ENCODE measurements at regions not wholly inside any gene's neighbourhood (a gene's known extent, or its start where the extent isn't known, plus 50 kb on each side); places are given as distances from the start of the nearest gene placed in this dataset.

DNA sequence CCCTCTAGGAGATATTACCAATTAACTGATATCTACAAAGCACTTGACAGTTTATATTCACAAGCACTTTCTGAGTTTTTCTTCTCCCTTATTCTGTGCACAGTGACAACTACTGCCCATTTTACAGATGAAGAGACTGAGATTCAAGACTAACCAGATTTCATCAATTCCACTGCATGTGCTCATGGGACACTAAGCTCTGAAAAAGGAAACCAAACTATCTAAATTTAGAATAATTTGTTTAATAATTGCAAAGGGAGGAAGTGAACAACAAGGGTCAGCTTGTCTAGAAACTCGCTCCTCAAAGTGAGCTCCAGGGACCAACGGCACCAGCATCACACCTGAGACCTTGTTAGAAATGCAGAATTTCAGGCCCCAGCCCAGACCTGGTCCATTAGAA is 50.8 kb upstream of the MYLIP start:
- peaks cover 8% of the 10 kb centered on the region for H3K4me1 ChIP-seq (ENCODE audit: control insufficient read depth, low read length)
- no peaks in the 10 kb centered on the region for H3K36me3 ChIP-seq (ENCODE audit: control insufficient read depth, low read length)
- no peak for TF ChIP-seq EZH2phosphoT487 (IDR thresholded peaks at IDR 0.05; ENCODE audit: borderline replicate concordance, low read length)
- no peak overlapping the region for H3K27ac ChIP-seq (ENCODE audit: low read depth, low read length)
- H3K79me2 ChIP-seq (ENCODE audit: control insufficient read depth, low read length) = no peaks in the 10 kb centered on the region
- no peaks in the 10 kb centered on the region for H3F3A ChIP-seq (ENCODE audit: control insufficient read depth, insufficient read depth)
- no peak overlapping the region for H3K4me3 ChIP-seq (ENCODE audit: low read length)
- H3K4me2 ChIP-seq (ENCODE audit: low read length) = no peak overlapping the region
- H4K20me1 ChIP-seq (ENCODE audit: control insufficient read depth, insufficient read depth, low read depth, low read length) = no peaks in the 10 kb centered on the region
- H3K27me3 ChIP-seq (ENCODE audit: control insufficient read depth, low read length) = peaks cover 26% of the 10 kb centered on the region
- H3K9me3 ChIP-seq (ENCODE audit: control insufficient read depth, insufficient read depth, low read length) = no peaks in the 10 kb centered on the region
- no peaks in the 10 kb centered on the region for H3K9me2 ChIP-seq (replicated peaks; ENCODE audit: control insufficient read depth, low read length)

DNA sequence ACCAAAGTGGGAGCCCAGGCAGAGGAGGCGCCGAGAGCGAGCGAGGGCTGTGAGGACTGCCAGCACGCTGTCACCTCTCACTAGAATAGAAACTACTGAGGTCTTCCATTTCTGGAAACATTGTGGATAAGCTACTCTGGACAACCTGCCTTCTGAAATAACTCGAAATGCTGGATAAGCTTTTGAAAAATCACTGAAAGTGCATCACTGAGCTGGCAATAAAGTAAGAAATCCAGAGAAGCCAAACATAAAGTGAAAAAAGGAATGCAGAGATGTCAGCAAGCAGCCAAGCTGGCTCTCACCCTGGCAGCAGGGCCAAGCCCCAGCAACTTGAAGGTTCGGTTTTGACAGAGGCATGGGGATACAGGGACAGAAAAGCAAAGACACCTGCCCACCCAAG is 59.2 kb upstream of the MYLIP start:
- no peaks in the 10 kb centered on the region for H3K79me2 ChIP-seq (ENCODE audit: control insufficient read depth, low read length)
- H3K9me3 ChIP-seq (ENCODE audit: control insufficient read depth, insufficient read depth, low read length) = no peaks in the 10 kb centered on the region
- H3K4me1 ChIP-seq (ENCODE audit: control insufficient read depth, low read length) = no peaks in the 10 kb centered on the region
- no peak overlapping the region for H3K4me2 ChIP-seq (ENCODE audit: low read length)
- H3K9me2 ChIP-seq (replicated peaks; ENCODE audit: control insufficient read depth, low read length) = no peaks in the 10 kb centered on the region
- H3F3A ChIP-seq (ENCODE audit: control insufficient read depth, insufficient read depth) = no peaks in the 10 kb centered on the region
- no peak overlapping the region for H3K4me3 ChIP-seq (ENCODE audit: low read length)
- no peak overlapping the region for H3K27ac ChIP-seq (ENCODE audit: low read depth, low read length)
- no peaks in the 10 kb centered on the region for H3K27me3 ChIP-seq (ENCODE audit: control insufficient read depth, low read length)
- TF ChIP-seq EZH2phosphoT487 (IDR thresholded peaks at IDR 0.05; ENCODE audit: borderline replicate concordance, low read length) = no peak
- TF ChIP-seq, protein P1, sequence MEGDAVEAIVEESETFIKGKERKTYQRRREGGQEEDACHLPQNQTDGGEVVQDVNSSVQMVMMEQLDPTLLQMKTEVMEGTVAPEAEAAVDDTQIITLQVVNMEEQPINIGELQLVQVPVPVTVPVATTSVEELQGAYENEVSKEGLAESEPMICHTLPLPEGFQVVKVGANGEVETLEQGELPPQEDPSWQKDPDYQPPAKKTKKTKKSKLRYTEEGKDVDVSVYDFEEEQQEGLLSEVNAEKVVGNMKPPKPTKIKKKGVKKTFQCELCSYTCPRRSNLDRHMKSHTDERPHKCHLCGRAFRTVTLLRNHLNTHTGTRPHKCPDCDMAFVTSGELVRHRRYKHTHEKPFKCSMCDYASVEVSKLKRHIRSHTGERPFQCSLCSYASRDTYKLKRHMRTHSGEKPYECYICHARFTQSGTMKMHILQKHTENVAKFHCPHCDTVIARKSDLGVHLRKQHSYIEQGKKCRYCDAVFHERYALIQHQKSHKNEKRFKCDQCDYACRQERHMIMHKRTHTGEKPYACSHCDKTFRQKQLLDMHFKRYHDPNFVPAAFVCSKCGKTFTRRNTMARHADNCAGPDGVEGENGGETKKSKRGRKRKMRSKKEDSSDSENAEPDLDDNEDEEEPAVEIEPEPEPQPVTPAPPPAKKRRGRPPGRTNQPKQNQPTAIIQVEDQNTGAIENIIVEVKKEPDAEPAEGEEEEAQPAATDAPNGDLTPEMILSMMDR (IDR thresholded peaks at IDR 0.05; ENCODE audit: low read depth, low read length, poor library complexity, severe bottlenecking) = no peak
- no peaks in the 10 kb centered on the region for H4K20me1 ChIP-seq (ENCODE audit: control insufficient read depth, insufficient read depth, low read depth, low read length)
- H3K36me3 ChIP-seq (ENCODE audit: control insufficient read depth, low read length) = no peaks in the 10 kb centered on the region

DNA sequence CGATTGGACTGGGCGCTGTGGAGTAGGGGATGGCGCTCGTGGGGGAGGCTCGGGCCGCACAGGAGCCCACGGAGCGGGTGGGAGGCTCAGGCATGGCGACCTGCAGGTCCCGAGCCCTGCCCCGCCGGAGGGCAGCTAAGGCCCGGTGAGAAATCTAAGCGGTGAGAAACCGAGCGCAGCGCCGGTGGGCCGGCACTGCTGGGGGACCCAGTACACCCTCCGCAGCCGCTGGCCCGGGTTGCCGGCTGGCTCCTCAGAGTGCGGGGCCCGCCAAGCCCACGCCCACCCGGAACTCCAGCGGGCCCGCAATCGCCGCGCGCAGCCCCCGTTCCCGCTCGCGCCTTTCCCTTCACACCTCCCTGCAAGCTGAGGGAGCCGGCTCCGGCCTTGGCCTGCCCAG is 59.7 kb upstream of the MYLIP start:
- no peak overlapping the region for H3K4me2 ChIP-seq (ENCODE audit: low read length)
- no peaks in the 10 kb centered on the region for H3K9me2 ChIP-seq (replicated peaks; ENCODE audit: control insufficient read depth, low read length)
- no peaks in the 10 kb centered on the region for H3K36me3 ChIP-seq (ENCODE audit: control insufficient read depth, low read length)
- H3K27ac ChIP-seq (ENCODE audit: low read depth, low read length) = no peak overlapping the region
- no peaks in the 10 kb centered on the region for H3F3A ChIP-seq (ENCODE audit: control insufficient read depth, insufficient read depth)
- TF ChIP-seq, protein P1 (IDR thresholded peaks at IDR 0.05; ENCODE audit: low read depth, low read length, poor library complexity, severe bottlenecking) = no peak
- TF ChIP-seq EZH2phosphoT487 (IDR thresholded peaks at IDR 0.05; ENCODE audit: borderline replicate concordance, low read length) = no peak
- no peaks in the 10 kb centered on the region for H4K20me1 ChIP-seq (ENCODE audit: control insufficient read depth, insufficient read depth, low read depth, low read length)
- H3K79me2 ChIP-seq (ENCODE audit: control insufficient read depth, low read length) = no peaks in the 10 kb centered on the region
- H3K4me3 ChIP-seq (ENCODE audit: low read length) = no peak overlapping the region
- H3K9me3 ChIP-seq (ENCODE audit: control insufficient read depth, insufficient read depth, low read length) = no peaks in the 10 kb centered on the region
- no peaks in the 10 kb centered on the region for H3K27me3 ChIP-seq (ENCODE audit: control insufficient read depth, low read length)
- no peaks in the 10 kb centered on the region for H3K4me1 ChIP-seq (ENCODE audit: control insufficient read depth, low read length)

DNA sequence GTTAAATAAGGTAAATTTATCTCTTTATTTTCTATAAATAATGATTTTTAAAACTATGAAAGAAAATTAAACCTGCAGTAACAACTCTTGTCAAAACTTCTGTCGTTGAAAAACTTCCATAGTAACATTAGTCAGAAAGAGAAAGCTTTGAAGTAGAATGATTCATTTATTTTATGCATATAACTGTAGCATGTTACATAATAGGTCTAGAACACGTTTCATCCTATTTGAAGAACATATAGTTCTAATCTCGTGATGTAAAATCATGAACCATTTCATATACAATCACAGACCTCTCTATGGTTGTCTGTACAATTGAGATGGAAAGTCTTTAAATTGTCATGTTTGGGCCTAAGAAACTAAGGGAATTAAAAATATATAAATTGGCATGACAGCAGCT is 61.3 kb upstream of the MYLIP start:
- H3K36me3 ChIP-seq (ENCODE audit: control insufficient read depth, low read length) = no peaks in the 10 kb centered on the region
- H3F3A ChIP-seq (ENCODE audit: control insufficient read depth, insufficient read depth) = no peaks in the 10 kb centered on the region
- no peaks in the 10 kb centered on the region for H3K79me2 ChIP-seq (ENCODE audit: control insufficient read depth, low read length)
- H4K20me1 ChIP-seq (ENCODE audit: control insufficient read depth, insufficient read depth, low read depth, low read length) = no peaks in the 10 kb centered on the region
- no peak overlapping the region for H3K4me3 ChIP-seq (ENCODE audit: low read length)
- no peak overlapping the region for H3K4me2 ChIP-seq (ENCODE audit: low read length)
- H3K27ac ChIP-seq (ENCODE audit: low read depth, low read length) = no peak overlapping the region
- no peaks in the 10 kb centered on the region for H3K9me3 ChIP-seq (ENCODE audit: control insufficient read depth, insufficient read depth, low read length)
- H3K27me3 ChIP-seq (ENCODE audit: control insufficient read depth, low read length) = no peaks in the 10 kb centered on the region
- TF ChIP-seq, protein P1 (IDR thresholded peaks at IDR 0.05; ENCODE audit: low read depth, low read length, poor library complexity, severe bottlenecking) = no peak
- no peak for TF ChIP-seq EZH2phosphoT487 (IDR thresholded peaks at IDR 0.05; ENCODE audit: borderline replicate concordance, low read length)
- H3K9me2 ChIP-seq (replicated peaks; ENCODE audit: control insufficient read depth, low read length) = no peaks in the 10 kb centered on the region
- H3K4me1 ChIP-seq (ENCODE audit: control insufficient read depth, low read length) = no peaks in the 10 kb centered on the region

Measured in DOHH2 (cell line).